ENCODE measurements at regions not wholly inside any gene's neighbourhood (a gene's known extent, or its start where the extent isn't known, plus 50 kb on each side); places are given as distances from the start of the nearest gene placed in this dataset.

GRCh38 chr16:13463619-13464018 lies 456.3 kb upstream of the ERCC4 start:
- TF ChIP-seq POLR2A (IDR thresholded peaks at IDR 0.05) (no peak), CTCF (IDR thresholded peaks at IDR 0.05) (no peak), EP300 (IDR thresholded peaks at IDR 0.05) (no peak), POLR2AphosphoS5 (IDR thresholded peaks at IDR 0.05) (no peak)

All from stomach (tissue), 4 donors.